GM12864 (cell line): ENCODE measurements at regions not wholly inside any gene's neighbourhood (a gene's known extent, or its start where the extent isn't known, plus 50 kb on each side); places are given as distances from the start of the nearest gene placed in this dataset.

Experiments
- DNase-seq: peaks from one replicate; pipeline ENCODE4 v3.0.0-alpha.2; 2011; ENCODE audit warnings: low read depth
- H3K4me3 ChIP-seq: 2 replicates; pipeline ENCODE4 v1.5.1; 2011; ENCODE audit warnings: mild to moderate bottlenecking, low read depth, low read length, control low read depth
- TF ChIP-seq, protein P1 (sequence below): IDR thresholded peaks from 2 replicates; pipeline ENCODE4 v1.5.1; 2011; ENCODE audit warnings: low read depth, mild to moderate bottlenecking, moderate library complexity, low read length, control low read depth, inconsistent platforms; ENCODE audit errors: missing control alignments

DNA sequence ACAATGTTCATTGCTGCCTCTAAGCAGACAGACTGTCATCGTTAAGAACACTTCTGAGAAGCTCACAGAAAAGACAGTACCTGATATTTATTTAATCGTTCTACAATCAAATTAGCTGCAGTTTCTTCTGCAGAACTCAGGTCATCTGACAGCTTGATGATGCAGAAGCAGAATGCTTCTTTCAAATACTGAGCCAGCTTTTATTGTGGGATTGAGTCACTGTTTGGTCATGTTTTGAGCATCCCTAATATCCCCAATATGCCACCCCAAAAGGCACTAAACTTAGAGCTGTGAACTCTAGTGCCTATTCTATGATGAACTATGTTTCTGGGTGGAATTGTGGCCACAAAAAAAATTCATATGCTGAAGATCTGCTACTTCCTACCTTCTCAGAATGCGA lies 51.0 kb upstream of the NLGN4Y start:
- DNase-seq: no peak
- no peak overlapping the region for H3K4me3 ChIP-seq
- TF ChIP-seq, protein P1, sequence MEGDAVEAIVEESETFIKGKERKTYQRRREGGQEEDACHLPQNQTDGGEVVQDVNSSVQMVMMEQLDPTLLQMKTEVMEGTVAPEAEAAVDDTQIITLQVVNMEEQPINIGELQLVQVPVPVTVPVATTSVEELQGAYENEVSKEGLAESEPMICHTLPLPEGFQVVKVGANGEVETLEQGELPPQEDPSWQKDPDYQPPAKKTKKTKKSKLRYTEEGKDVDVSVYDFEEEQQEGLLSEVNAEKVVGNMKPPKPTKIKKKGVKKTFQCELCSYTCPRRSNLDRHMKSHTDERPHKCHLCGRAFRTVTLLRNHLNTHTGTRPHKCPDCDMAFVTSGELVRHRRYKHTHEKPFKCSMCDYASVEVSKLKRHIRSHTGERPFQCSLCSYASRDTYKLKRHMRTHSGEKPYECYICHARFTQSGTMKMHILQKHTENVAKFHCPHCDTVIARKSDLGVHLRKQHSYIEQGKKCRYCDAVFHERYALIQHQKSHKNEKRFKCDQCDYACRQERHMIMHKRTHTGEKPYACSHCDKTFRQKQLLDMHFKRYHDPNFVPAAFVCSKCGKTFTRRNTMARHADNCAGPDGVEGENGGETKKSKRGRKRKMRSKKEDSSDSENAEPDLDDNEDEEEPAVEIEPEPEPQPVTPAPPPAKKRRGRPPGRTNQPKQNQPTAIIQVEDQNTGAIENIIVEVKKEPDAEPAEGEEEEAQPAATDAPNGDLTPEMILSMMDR: no peak
